ENCODE measurements at regions not wholly inside any gene's neighbourhood (a gene's known extent, or its start where the extent isn't known, plus 50 kb on each side); places are given as distances from the start of the nearest gene placed in this dataset.

DNA sequence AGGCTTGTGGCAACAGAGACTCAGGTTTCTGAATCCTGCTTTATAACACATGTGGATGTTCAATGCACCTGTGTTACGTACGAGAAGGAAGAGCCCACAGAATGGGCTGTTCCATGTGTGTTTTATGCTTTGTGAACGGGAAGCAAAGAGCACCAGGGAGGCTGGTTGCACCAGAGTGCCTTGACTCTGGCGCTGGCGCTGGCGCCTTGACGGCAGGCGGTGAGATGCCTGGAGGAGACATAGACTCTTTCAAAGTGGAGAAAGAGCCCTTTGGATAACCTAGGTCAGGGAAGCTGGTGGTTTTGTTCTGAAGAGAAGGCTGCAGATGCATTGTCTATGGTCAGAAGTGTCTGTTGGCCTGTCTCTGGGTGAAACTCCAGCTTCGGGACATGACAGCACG lies 80.2 kb upstream of the APCDD1 start:
- Histone ChIP-seq H3K27me3 (ENCODE audit: control insufficient read depth, insufficient read depth, low read length) (no peaks in the 10 kb centered on the region), H3K23ac (ENCODE audit: low read depth, low read length) (no peak overlapping the region), H3K9me3 (ENCODE audit: control insufficient read depth, insufficient read depth, low read length) (no peaks in the 10 kb centered on the region), H2AFZ (replicated peaks; ENCODE audit: low read length, poor library complexity) (no peak overlapping the region), H4K20me1 (ENCODE audit: insufficient read depth, low read length) (no peaks in the 10 kb centered on the region), H2BK5ac (ENCODE audit: low read depth, low read length, poor library complexity, severe bottlenecking) (no peak overlapping the region), H3K27ac (ENCODE audit: insufficient read depth, low read length) (no peak overlapping the region), H3K9me1 (ENCODE audit: insufficient read depth, low read length) (peaks cover 24% of the 10 kb centered on the region), H3K14ac (replicated peaks; ENCODE audit: low read depth, low read length) (0 out of 2 replicates have a peak overlapping the region, but pooled peaks have one; percentile 35), H2BK20ac (ENCODE audit: low read depth, low read length) (0 out of 2 replicates have a peak overlapping the region, but pooled peaks have one; percentile 16), H4K5ac (ENCODE audit: low read depth, low read length) (no peak overlapping the region), H3K36me3 (ENCODE audit: control insufficient read depth, insufficient read depth, low read length) (no peaks in the 10 kb centered on the region), H3K4me2 (ENCODE audit: low read depth, low read length) (no peak overlapping the region), H2AK5ac (ENCODE audit: low read depth, low read length) (0 out of 2 replicates have a peak overlapping the region, but pooled peaks have one; percentile 4), H3K79me1 (ENCODE audit: low read depth in 1 of 2, low read length in 2 of 2) (no peaks in the 10 kb centered on the region), H3K56ac (ENCODE audit: extremely low read depth, insufficient read depth, low read length) (no peak overlapping the region), H2AK9ac (replicated peaks; ENCODE audit: low read depth, low read length, poor library complexity) (no peak overlapping the region), H3K9ac (ENCODE audit: low read depth, low read length) (no peak overlapping the region), H3K18ac (ENCODE audit: low read depth, low read length) (no peak overlapping the region), H3K4ac (ENCODE audit: low read depth, low read length) (no peak overlapping the region), H4K91ac (ENCODE audit: insufficient read depth, low read depth, low read length) (no peak overlapping the region), H2BK15ac (ENCODE audit: low read depth, low read length) (no peak overlapping the region), H4K8ac (ENCODE audit: low read depth in 2 of 2, low read length in 2 of 2) (no peak overlapping the region), H3K4me1 (ENCODE audit: control insufficient read depth, insufficient read depth, low read length) (peaks cover 22% of the 10 kb centered on the region), H2BK120ac (ENCODE audit: low read depth, low read length) (peak overlapping the region; percentile 69), H3K4me3 (ENCODE audit: insufficient read depth, low read depth, low read length) (no peak overlapping the region)
- dilution Hi-C loops (cut with HindIII; ENCODE audit: low sequenced_read_pairs, unreplicated experiment) (no loop called here), intact Hi-C loops (cut with micrococcal nuclease) (loop anchor here (10.0 kb wide), 3 partner anchors 141 to 369 kb away; no protein-coding TSS in a partner anchor), in situ Hi-C loops (cut with MboI; ENCODE audit: low sequenced_read_pairs) (no loop called here)
- WGBS, 2 experiments (ENCODE audit: extremely low coverage in 2 of 2, insufficient read length in 1 of 2) = 79% methylated on average over 5 of the region's 10 CpGs; no CpG with 5 or more reads in 1 of the 2 experiments
- no TSS peak for BruUV-seq (replicated peaks)
- no peak for DNase-seq
- TF ChIP-seq USF2 (IDR thresholded peaks at IDR 0.05; ENCODE audit: low read depth, low read length) (no peak), RAD21 (IDR thresholded peaks at IDR 0.05; ENCODE audit: low read length) (no peak), ELK1 (IDR thresholded peaks at IDR 0.05; ENCODE audit: borderline replicate concordance, low read depth, low read length) (no peak), SMC3 (IDR thresholded peaks at IDR 0.05; ENCODE audit: low read depth, low read length) (no peak), MAZ (IDR thresholded peaks at IDR 0.05; ENCODE audit: borderline replicate concordance, low read depth, low read length) (no peak), RCOR1 (IDR thresholded peaks at IDR 0.05; ENCODE audit: insufficient replicate concordance, low read length) (no peak), NFE2L2 (IDR thresholded peaks at IDR 0.05; ENCODE audit: low read depth, low read length) (no peak), MAFK (IDR thresholded peaks at IDR 0.05; ENCODE audit: low read depth, low read length) (no peak), CEBPB (IDR thresholded peaks at IDR 0.05; ENCODE audit: low read depth, low read length) (no peak), CHD1 (IDR thresholded peaks at IDR 0.05; ENCODE audit: low read depth, low read length) (no peak), CTCF (conservative IDR thresholded peaks at IDR 0.05; ENCODE audit: low read depth, low read length) (no peak), RFX5 (IDR thresholded peaks at IDR 0.05; ENCODE audit: low read depth, low read length) (no peak), FOS (IDR thresholded peaks at IDR 0.05; ENCODE audit: low read depth, low read length) (no peak)
- ChIA-PET POLR2A (ENCODE audit: unreplicated experiment) (no interaction called here), CTCF (no interaction called here)
- ATAC-seq (ENCODE audit: low read depth) = no peak

Measured in IMR-90 (cell line).